IMR-90 (cell line): ENCODE measurements at regions not wholly inside any gene's neighbourhood (a gene's known extent, or its start where the extent isn't known, plus 50 kb on each side); places are given as distances from the start of the nearest gene placed in this dataset.

ENCODE experiments used
- ATAC-seq: fragments of 200-7000 bp; cut with Tn5 transposase; 2 replicates; pipeline ENCODE4 v1.9.1; 2020; ENCODE audit warnings: low read depth, mild to moderate bottlenecking, moderate library complexity
- BruUV-seq: library from RNA; stranded (reverse); fragments of 400-500 nt; replicated peaks from 2 replicates; lab custom pipeline; 2021; lab: Mats Ljungman, UMichigan
- CTCF ChIA-PET: fragments of 300-600 bp; formaldehyde crosslinking; extraction: SDS; loops from one replicate; lab custom pipeline; 2021; ENCODE audit warnings: antibody characterized with exemption; lab: Yijun Ruan, JAX
- POLR2A ChIA-PET: fragments of 300-600 bp; sonication (Branson Sonifier 250); formaldehyde crosslinking; loops from one replicate; lab custom pipeline; 2022; ENCODE audit warnings: antibody characterized with exemption; ENCODE audit not compliant: unreplicated experiment; lab: Charles Lee
- DNase-seq: peaks from one replicate; pipeline ENCODE4 v3.0.0; 2013
- H2AFZ ChIP-seq: replicated peaks from 2 replicates; pipeline ENCODE3; 2013; ENCODE audit warnings: low read length, mild to moderate bottlenecking; ENCODE audit not compliant: poor library complexity
- H2AK5ac ChIP-seq: 2 replicates; pipeline ENCODE4 v1.6.1; 2013; ENCODE audit warnings: low read depth, low read length, inconsistent platforms
- H2AK9ac ChIP-seq: replicated peaks from 2 replicates; pipeline ENCODE3; 2013; ENCODE audit warnings: mild to moderate bottlenecking, low read depth, low read length, moderate library complexity; ENCODE audit not compliant: poor library complexity
- H2BK120ac ChIP-seq: 2 replicates; pipeline ENCODE4 v1.6.1; 2013; ENCODE audit warnings: low read depth, low read length, inconsistent platforms
- H2BK15ac ChIP-seq: 3 replicates; pipeline ENCODE4 v1.6.1; 2013; ENCODE audit warnings: low read depth, low read length, inconsistent platforms
- H2BK20ac ChIP-seq: 2 replicates; pipeline ENCODE4 v1.6.1; 2013; ENCODE audit warnings: low read depth, mild to moderate bottlenecking, inconsistent platforms, low read length, moderate library complexity
- H2BK5ac ChIP-seq: 2 replicates; pipeline ENCODE4 v1.6.1; 2013; ENCODE audit warnings: mild to moderate bottlenecking, low read depth, low read length, inconsistent platforms; ENCODE audit not compliant: poor library complexity, severe bottlenecking
- H3K14ac ChIP-seq: replicated peaks from 2 replicates; pipeline ENCODE4 v1.6.1; 2013; ENCODE audit warnings: low read depth, low read length, inconsistent platforms
- H3K18ac ChIP-seq: 2 replicates; pipeline ENCODE4 v1.6.1; 2013; ENCODE audit warnings: low read depth, low read length, control low read depth
- H3K23ac ChIP-seq: 2 replicates; pipeline ENCODE4 v1.6.1; 2013; ENCODE audit warnings: low read depth, low read length, inconsistent platforms
- H3K27ac ChIP-seq: 2 replicates; pipeline ENCODE4 v1.5.1; 2013; ENCODE audit warnings: mild to moderate bottlenecking, control low read depth, low read length; ENCODE audit not compliant: insufficient read depth
- H3K27me3 ChIP-seq: 2 replicates; pipeline ENCODE4 v1.6.1; 2013; ENCODE audit warnings: low read length; ENCODE audit not compliant: control insufficient read depth, insufficient read depth
- H3K36me3 ChIP-seq: 2 replicates; pipeline ENCODE4 v1.6.1; 2013; ENCODE audit warnings: low read length, mixed read lengths; ENCODE audit not compliant: control insufficient read depth, insufficient read depth
- H3K4ac ChIP-seq: 2 replicates; pipeline ENCODE4 v1.6.1; 2013; ENCODE audit warnings: low read depth, low read length, inconsistent platforms
- H3K4me1 ChIP-seq: 2 replicates; pipeline ENCODE4 v1.6.1; 2013; ENCODE audit warnings: low read length, mixed read lengths; ENCODE audit not compliant: control insufficient read depth, insufficient read depth
- H3K4me2 ChIP-seq: 2 replicates; pipeline ENCODE4 v1.6.1; 2013; ENCODE audit warnings: low read depth, mild to moderate bottlenecking, control low read depth, low read length, moderate library complexity
- H3K4me3 ChIP-seq: 2 replicates; pipeline ENCODE4 v1.5.1; 2013; ENCODE audit warnings: low read depth, mild to moderate bottlenecking, control low read depth, low read length, moderate library complexity; ENCODE audit not compliant: insufficient read depth
- H3K56ac ChIP-seq: 2 replicates; pipeline ENCODE4 v1.6.1; 2013; ENCODE audit warnings: low read length, inconsistent platforms; ENCODE audit not compliant: insufficient read depth; ENCODE audit errors: extremely low read depth
- H3K79me1 ChIP-seq, 2 experiments: 2 replicates each; pipeline ENCODE4 v1.6.1; 2013; ENCODE audit warnings: low read length in 2 of 2, inconsistent platforms in 1 of 2, low read depth in 1 of 2
- H3K9ac ChIP-seq: 2 replicates; pipeline ENCODE4 v1.6.1; 2013; ENCODE audit warnings: low read depth, low read length, control low read depth
- H3K9me1 ChIP-seq: 2 replicates; pipeline ENCODE4 v1.6.1; 2013; ENCODE audit warnings: low read length, inconsistent platforms; ENCODE audit not compliant: insufficient read depth
- H3K9me3 ChIP-seq: 2 replicates; pipeline ENCODE4 v1.6.1; 2013; ENCODE audit warnings: low read length; ENCODE audit not compliant: control insufficient read depth, insufficient read depth
- H4K20me1 ChIP-seq: 2 replicates; pipeline ENCODE4 v1.6.1; 2013; ENCODE audit warnings: low read length, inconsistent platforms; ENCODE audit not compliant: insufficient read depth
- H4K5ac ChIP-seq: 2 replicates; pipeline ENCODE4 v1.6.1; 2013; ENCODE audit warnings: mild to moderate bottlenecking, low read depth, low read length, control low read depth
- H4K8ac ChIP-seq, 2 experiments: 2 replicates each; pipeline ENCODE4 v1.6.1; 2013; ENCODE audit warnings: low read depth in 2 of 2, low read length in 2 of 2, control low read depth in 1 of 2, inconsistent platforms in 1 of 2
- H4K91ac ChIP-seq: 2 replicates; pipeline ENCODE4 v1.6.1; 2013; ENCODE audit warnings: low read depth, low read length, inconsistent platforms; ENCODE audit not compliant: insufficient read depth
- BHLHE40 ChIP-seq: fragments of 150-350 bp; IDR thresholded peaks from 2 replicates; pipeline ENCODE4 v1.6.1; 2016; ENCODE audit warnings: mild to moderate bottlenecking, low read depth, low read length
- CHD1 ChIP-seq: IDR thresholded peaks from 2 replicates; pipeline ENCODE4 v1.6.1; 2012; ENCODE audit warnings: low read depth, low read length, improper control_type of control experiment
- ELK1 ChIP-seq: fragments of 150-350 bp; IDR thresholded peaks from 2 replicates; pipeline ENCODE4 v1.6.1; 2016; ENCODE audit warnings: low read depth, mild to moderate bottlenecking, low read length, moderate library complexity, borderline replicate concordance
- FOS ChIP-seq: fragments of 150-350 bp; IDR thresholded peaks from 2 replicates; pipeline ENCODE4 v1.6.1; 2016; ENCODE audit warnings: low read depth, low read length
- MAFK ChIP-seq: IDR thresholded peaks from 2 replicates; pipeline ENCODE4 v1.6.1; 2012; ENCODE audit warnings: low read depth, low read length, improper control_type of control experiment
- POLR2A ChIP-seq: IDR thresholded peaks from 2 replicates; pipeline ENCODE4 v1.6.1; 2012; ENCODE audit warnings: mild to moderate bottlenecking, low read depth, low read length
- RCOR1 ChIP-seq: IDR thresholded peaks from 2 replicates; pipeline ENCODE4 v1.6.1; 2012; ENCODE audit warnings: mild to moderate bottlenecking, low read length, improper control_type of control experiment; ENCODE audit not compliant: insufficient replicate concordance
- RFX5 ChIP-seq: IDR thresholded peaks from 2 replicates; pipeline ENCODE4 v1.8.0; 2012; ENCODE audit warnings: low read depth, mild to moderate bottlenecking, low read length, moderate library complexity
- SMC3 ChIP-seq: fragments of 150-350 bp; IDR thresholded peaks from 2 replicates; pipeline ENCODE4 v1.6.1; 2016; ENCODE audit warnings: low read depth, mild to moderate bottlenecking, antibody characterized with exemption, low read length, moderate library complexity
- WGBS, 2 experiments: methylation state at CpG; one replicate each; pipeline versions ENCODE4 v1.1.5 to v1.1.7; 2013; ENCODE audit warnings: missing lambda C conversion rate in 2 of 2; ENCODE audit not compliant: insufficient read length in 1 of 2; ENCODE audit errors: extremely low coverage in 2 of 2; 5-methylcytosine and 5-hydroxymethylcytosine counted together
- dilution Hi-C: fragments of 300-500 bp; cut with HindIII; formaldehyde crosslinking; loops from one replicate; pipeline ENCODE4 v1.14.3; 2018; ENCODE audit warnings: low sequenced_read_pairs; ENCODE audit not compliant: unreplicated experiment
- in situ Hi-C: fragments of 300-500 bp; cut with MboI; formaldehyde crosslinking; loops from 3 replicates; pipeline ENCODE4 v1.14.3; 2019; ENCODE audit warnings: low sequenced_read_pairs, inconsistent platforms, mixed read lengths
- intact Hi-C: fragments of 100-400 bp; cut with micrococcal nuclease; formaldehyde crosslinking; loops from 2 replicates; pipeline ENCODE4 v1.10.0; 2022
- TF ChIP-seq, protein P1 (sequence below): conservative IDR thresholded peaks from 2 replicates; pipeline ENCODE4 v1.5.1; 2012; ENCODE audit warnings: mild to moderate bottlenecking, low read depth, low read length, improper control_type of control experiment

- no peak overlapping the region for H2AK9ac ChIP-seq
- H2BK5ac ChIP-seq: no peak overlapping the region
- H3K9me1 ChIP-seq: no peaks in the 10 kb centered on the region
- DNase-seq: no peak
- intact Hi-C loops (no loop called here), dilution Hi-C loops (no loop called here), in situ Hi-C loops (no loop called here)
- H2BK20ac ChIP-seq: no peak overlapping the region
- no peak overlapping the region for H3K4ac ChIP-seq
- no peak overlapping the region for H3K4me3 ChIP-seq
- no peak overlapping the region for H3K56ac ChIP-seq
- 72% methylated on average over 2 of the region's 6 CpGs; no CpG with 5 or more reads in 1 of the 2 experiments for WGBS, 2 experiments
- H4K5ac ChIP-seq: no peak overlapping the region
- H3K23ac ChIP-seq: no peak overlapping the region
- H4K91ac ChIP-seq: no peak overlapping the region
- CTCF ChIA-PET: interaction anchor here (0.6 to 1.1 kb wide), 2 partner anchors 9 to 59 kb away, joined by 4 to 5 read pairs; no protein-coding TSS in a partner anchor
- peaks cover 20% of the 10 kb centered on the region for H3K27me3 ChIP-seq
- no peaks in the 10 kb centered on the region for H3K36me3 ChIP-seq
- H4K20me1 ChIP-seq: no peaks in the 10 kb centered on the region
- H2BK15ac ChIP-seq: no peak overlapping the region
- TF ChIP-seq, protein P1, sequence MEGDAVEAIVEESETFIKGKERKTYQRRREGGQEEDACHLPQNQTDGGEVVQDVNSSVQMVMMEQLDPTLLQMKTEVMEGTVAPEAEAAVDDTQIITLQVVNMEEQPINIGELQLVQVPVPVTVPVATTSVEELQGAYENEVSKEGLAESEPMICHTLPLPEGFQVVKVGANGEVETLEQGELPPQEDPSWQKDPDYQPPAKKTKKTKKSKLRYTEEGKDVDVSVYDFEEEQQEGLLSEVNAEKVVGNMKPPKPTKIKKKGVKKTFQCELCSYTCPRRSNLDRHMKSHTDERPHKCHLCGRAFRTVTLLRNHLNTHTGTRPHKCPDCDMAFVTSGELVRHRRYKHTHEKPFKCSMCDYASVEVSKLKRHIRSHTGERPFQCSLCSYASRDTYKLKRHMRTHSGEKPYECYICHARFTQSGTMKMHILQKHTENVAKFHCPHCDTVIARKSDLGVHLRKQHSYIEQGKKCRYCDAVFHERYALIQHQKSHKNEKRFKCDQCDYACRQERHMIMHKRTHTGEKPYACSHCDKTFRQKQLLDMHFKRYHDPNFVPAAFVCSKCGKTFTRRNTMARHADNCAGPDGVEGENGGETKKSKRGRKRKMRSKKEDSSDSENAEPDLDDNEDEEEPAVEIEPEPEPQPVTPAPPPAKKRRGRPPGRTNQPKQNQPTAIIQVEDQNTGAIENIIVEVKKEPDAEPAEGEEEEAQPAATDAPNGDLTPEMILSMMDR: no peak
- TF ChIP-seq CHD1 (no peak), ELK1 (no peak), RCOR1 (no peak), POLR2A (no peak), FOS (no peak), MAFK (no peak), BHLHE40 (no peak), SMC3 (no peak), RFX5 (no peak)
- H3K4me2 ChIP-seq: no peak overlapping the region
- no peaks in the 10 kb centered on the region for H3K9me3 ChIP-seq
- no peak overlapping the region for H4K8ac ChIP-seq
- no peak for ATAC-seq
- POLR2A ChIA-PET: no interaction called here
- H3K14ac ChIP-seq: no peak overlapping the region
- H3K18ac ChIP-seq: no peak overlapping the region
- no peak overlapping the region for H3K9ac ChIP-seq
- no peak overlapping the region for H2AFZ ChIP-seq
- H3K79me1 ChIP-seq: no peaks in the 10 kb centered on the region
- no peak overlapping the region for H2BK120ac ChIP-seq
- no TSS peak for BruUV-seq
- H3K4me1 ChIP-seq: no peaks in the 10 kb centered on the region
- no peak overlapping the region for H3K27ac ChIP-seq
- no peak overlapping the region for H2AK5ac ChIP-seq
Observed at GRCh38 chr12:4985820-4986219, 57.9 kb upstream of the KCNA5 start.
